ENCODE measurements at regions not wholly inside any gene's neighbourhood (a gene's known extent, or its start where the extent isn't known, plus 50 kb on each side); places are given as distances from the start of the nearest gene placed in this dataset.
"Not testable (repeated sequence)": the region's sequence is repeated elsewhere in the genome, so short reads cannot be mapped to it uniquely, and the experiment has no call there.

DNA sequence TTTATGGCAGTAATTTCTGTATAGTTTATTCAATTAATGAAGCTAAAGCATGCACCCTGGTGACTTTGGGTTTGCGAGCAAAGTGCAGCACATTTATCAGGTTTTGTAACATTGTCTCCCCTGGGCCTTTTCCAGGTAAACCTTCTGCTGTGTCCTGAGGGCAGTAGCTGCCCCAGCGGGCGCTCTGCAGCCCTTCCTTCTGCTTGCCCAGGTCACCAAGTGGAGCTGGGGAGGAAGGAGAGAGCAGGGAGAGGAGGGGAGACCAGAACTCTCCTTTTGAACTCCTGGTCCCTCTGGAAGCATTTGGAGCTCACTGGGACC, 145.6 kb downstream of the DLL1 start:
- DNase-seq (ENCODE audit: low read depth), result no peak
- H3K4me3 ChIP-seq (replicated peaks; ENCODE audit: low read depth, low read length), result no peak overlapping the region
- TF ChIP-seq, protein P1, sequence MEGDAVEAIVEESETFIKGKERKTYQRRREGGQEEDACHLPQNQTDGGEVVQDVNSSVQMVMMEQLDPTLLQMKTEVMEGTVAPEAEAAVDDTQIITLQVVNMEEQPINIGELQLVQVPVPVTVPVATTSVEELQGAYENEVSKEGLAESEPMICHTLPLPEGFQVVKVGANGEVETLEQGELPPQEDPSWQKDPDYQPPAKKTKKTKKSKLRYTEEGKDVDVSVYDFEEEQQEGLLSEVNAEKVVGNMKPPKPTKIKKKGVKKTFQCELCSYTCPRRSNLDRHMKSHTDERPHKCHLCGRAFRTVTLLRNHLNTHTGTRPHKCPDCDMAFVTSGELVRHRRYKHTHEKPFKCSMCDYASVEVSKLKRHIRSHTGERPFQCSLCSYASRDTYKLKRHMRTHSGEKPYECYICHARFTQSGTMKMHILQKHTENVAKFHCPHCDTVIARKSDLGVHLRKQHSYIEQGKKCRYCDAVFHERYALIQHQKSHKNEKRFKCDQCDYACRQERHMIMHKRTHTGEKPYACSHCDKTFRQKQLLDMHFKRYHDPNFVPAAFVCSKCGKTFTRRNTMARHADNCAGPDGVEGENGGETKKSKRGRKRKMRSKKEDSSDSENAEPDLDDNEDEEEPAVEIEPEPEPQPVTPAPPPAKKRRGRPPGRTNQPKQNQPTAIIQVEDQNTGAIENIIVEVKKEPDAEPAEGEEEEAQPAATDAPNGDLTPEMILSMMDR (IDR thresholded peaks at IDR 0.05; ENCODE audit: low read length, missing control alignments), result no peak

DNA sequence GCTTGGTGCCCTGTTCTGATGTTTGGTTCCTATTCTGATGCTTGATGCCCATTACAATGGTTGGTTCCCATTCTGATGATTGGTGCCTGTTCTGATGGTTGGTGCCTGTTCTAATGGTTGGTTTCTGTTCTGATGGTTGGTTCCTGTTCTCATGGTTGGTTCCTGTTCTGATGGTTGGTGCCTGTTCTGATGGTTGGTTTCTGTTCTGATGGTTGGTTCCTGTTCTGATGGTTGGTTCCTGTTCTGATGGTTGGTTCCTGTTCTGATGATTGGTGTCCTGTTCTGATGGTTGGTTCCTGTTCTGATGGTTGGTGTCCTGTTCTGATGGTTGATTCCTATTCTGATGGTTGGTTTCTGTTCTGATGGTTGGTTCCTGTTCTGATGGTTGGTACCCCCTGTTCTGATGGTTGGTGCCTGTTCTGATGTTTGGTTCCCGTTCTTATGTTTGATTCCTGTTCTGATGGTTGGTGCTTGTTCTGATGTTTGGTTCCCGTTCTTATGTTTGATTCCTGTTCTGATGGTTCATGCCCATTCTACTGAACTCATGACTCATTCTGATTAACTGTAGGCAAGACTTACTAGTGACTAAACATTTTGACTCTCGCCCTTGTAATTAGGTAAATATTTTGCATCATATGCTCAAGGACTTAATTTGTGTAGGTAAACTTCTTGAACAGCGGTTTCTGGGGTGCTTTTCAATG, 146.2 kb downstream of the DLL1 start:
- no peak overlapping the region for H3K4me3 ChIP-seq (replicated peaks; ENCODE audit: low read depth, low read length)
- DNase-seq (ENCODE audit: low read depth), result no peak
- TF ChIP-seq, protein P1 (IDR thresholded peaks at IDR 0.05; ENCODE audit: low read length, missing control alignments), result no peak

DNA sequence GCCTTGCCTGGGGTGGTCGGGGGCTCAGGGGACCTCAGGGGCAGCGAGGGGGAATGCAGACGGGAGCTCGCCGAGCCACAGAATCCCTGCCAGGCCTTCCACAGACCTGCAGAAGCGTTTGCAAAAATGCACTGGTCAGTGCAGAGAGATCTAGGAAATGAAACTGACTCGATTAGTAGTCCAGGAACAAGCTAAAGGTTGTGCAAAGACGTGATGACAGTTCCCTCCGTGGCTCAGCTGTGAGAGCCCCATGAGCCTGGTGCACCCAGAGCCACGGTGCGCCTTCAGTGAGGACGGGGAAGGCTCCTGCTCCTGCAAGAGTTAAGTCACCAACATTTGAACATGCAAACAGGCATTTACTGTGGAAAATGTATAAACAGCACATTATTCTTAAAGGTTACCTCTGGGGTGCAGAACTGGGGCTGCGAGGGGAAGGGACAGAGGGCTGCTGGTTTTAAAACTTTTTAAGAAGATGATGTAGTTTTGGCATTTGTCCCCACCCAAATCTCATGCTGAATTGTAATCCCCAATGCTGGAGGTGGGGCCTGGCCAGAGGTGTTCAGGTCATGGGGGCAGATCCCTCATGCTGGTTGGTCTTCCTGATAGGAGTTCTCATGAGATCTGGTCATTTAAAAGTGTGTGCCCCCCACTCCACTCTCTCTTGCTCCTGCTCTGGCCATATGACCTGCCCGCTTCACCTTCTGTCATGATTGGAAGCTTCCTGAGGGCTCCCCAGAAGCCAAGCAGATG, 147.3 kb downstream of the DLL1 start:
- no peak overlapping the region for H3K4me3 ChIP-seq (replicated peaks; ENCODE audit: low read depth, low read length)
- TF ChIP-seq, protein P1 (IDR thresholded peaks at IDR 0.05; ENCODE audit: low read length, missing control alignments), result no peak
- DNase-seq (ENCODE audit: low read depth), result no peak

DNA sequence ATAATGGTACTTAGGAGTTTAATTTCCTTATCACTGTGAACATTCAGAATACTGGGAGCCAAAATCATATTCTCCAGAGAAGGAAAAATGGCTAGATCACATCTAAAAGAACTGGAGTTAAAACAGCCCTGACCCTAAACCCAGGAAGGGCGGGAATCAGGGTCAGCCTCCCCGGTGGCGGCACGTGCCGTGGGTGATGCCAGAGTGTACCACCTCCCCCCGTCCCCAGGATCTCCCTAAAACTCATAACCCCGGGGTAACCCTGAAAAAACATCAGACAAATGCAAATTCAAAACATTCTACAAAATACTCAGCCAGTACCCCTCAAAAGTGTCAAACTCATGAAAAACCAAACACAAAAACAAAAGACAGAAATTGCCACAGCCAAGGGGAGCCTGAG, 148.3 kb downstream of the DLL1 start:
- DNase-seq (ENCODE audit: low read depth), result no peak
- TF ChIP-seq, protein P1 (IDR thresholded peaks at IDR 0.05; ENCODE audit: low read length, missing control alignments), result no peak
- H3K4me3 ChIP-seq (replicated peaks; ENCODE audit: low read depth, low read length), result no peak overlapping the region

DNA sequence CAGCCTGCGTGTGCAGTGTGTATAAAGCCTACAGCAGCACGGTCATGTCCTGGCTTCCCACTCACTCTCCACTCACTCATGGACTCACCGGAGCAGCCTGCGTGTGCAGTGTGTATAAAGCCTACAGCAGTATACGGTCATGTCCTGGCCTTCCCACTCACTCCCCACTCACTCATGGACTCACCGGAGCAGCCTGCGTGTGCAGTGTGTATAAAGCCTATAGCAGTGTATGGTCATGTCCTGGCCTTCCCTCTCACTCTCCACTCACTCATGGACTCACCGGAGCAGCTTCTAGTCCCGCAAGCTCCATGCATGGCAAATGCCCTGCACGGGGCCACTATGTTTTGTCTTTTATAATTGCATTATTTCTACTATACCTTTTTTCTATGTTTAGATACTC, 149.8 kb downstream of the DLL1 start:
- DNase-seq (ENCODE audit: low read depth), result not testable (repeated sequence)

DNA sequence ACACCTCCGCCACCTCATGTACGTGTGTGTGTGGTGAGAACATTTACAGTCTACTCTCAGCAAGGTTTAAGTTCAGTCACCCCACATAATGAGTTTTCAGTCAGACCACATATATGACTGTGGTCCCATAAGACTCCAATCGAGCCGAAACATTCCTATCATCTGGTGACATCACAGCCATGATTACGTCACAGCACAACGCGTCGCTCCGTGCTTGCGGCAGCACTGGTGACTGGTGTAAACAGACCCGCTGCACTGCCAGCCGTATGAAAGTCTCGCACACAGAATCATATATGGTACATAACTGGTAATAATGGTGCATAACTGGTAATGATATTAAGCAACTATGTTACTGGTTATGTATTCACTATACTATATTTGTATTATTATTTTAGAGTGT, 150.7 kb downstream of the DLL1 start:
- H3K4me3 ChIP-seq (replicated peaks; ENCODE audit: low read depth, low read length), result no peak overlapping the region
- DNase-seq (ENCODE audit: low read depth), result no peak
- TF ChIP-seq, protein P1 (IDR thresholded peaks at IDR 0.05; ENCODE audit: low read length, missing control alignments), result no peak

More for the DNA sequence above, 149.8 kb downstream of the DLL1 start:
- H3K4me3 ChIP-seq (replicated peaks; ENCODE audit: low read depth, low read length), result not testable (repeated sequence)

DNA sequence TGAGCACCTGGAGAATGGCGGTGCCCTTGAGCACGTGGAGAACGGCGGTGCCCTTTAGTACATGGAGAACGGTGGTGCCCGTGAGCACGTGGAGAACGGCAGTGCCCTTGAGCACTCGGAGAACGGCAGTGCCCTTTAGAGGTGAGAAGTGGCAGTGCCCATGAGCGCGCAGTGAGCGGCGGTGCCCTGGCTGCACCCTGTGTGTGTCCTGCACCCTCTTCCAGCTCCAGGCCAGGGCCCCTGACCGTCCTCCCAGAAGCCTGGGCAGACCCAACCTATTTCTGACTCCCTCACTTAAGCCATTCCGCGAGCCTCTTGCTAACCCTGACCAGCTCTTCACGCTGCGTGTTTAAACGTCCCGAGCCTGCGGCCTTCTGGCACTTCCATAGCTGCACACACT, 151.3 kb downstream of the DLL1 start:
- no peak for DNase-seq (ENCODE audit: low read depth)
- H3K4me3 ChIP-seq (replicated peaks; ENCODE audit: low read depth, low read length), result no peak overlapping the region
- TF ChIP-seq, protein P1 (IDR thresholded peaks at IDR 0.05; ENCODE audit: low read length, missing control alignments), result no peak

DNA sequence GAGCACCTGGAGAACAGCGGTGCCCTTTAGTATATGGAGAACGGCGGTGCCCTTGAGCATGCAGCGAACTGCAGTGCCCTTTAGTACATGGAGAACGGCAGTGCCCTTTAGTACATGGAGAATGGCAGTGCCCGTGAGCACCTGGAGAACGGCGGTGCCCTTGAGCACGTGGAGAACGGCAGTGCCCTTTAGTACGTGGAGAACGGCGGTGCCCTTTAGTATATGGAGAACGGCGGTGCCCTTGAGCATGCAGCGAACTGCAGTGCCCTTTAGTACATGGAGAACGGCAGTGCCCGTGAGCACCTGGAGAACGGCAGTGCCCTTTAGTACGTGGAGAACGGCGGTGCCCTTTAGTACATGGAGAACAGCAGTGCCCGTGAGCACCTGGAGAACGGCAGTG, 151.8 kb downstream of the DLL1 start:
- H3K4me3 ChIP-seq (replicated peaks; ENCODE audit: low read depth, low read length); DNase-seq (ENCODE audit: low read depth): not testable (repeated sequence)

Data from fibroblast of pulmonary artery (primary cell).